Stimulated activated naive CD4-positive, alpha-beta T cell treated with Interleukin-2 at 50 U/mL for 16 hours (primary cell): ENCODE measurements at regions not wholly inside any gene's neighbourhood (a gene's known extent, or its start where the extent isn't known, plus 50 kb on each side); places are given as distances from the start of the nearest gene placed in this dataset.
"Not testable (repeated sequence)": the region's sequence is repeated elsewhere in the genome, so short reads cannot be mapped to it uniquely, and the experiment has no call there.

Source experiments
- DNase-seq: peaks from one replicate; lab custom pipeline; 2025; lab: John Stamatoyannopoulos, UW

GRCh38 chr2:126238251-126238650 lies 417.7 kb upstream of the GYPC start:
- no peak for DNase-seq

- no peak for DNase-seq
Measured at GRCh38 chr2:126239320-126239955, 416.5 kb upstream of the GYPC start.

- DNase-seq = no peak
Measured at GRCh38 chr2:126241001-126241400, 415.0 kb upstream of the GYPC start.

GRCh38 chr2:126241411-126241810 lies 414.5 kb upstream of the GYPC start:
- no peak for DNase-seq

- no peak for DNase-seq
Measured at GRCh38 chr2:126244937-126245336, 411.0 kb upstream of the GYPC start.

- DNase-seq = no peak
Measured at GRCh38 chr2:126253669-126254068, 402.3 kb upstream of the GYPC start.

GRCh38 chr2:126264625-126265024 lies 391.3 kb upstream of the GYPC start:
- no peak for DNase-seq

GRCh38 chr2:126269911-126270310 lies 386.0 kb upstream of the GYPC start:
- DNase-seq = no peak

GRCh38 chr2:126270587-126270986 lies 385.4 kb upstream of the GYPC start:
- no peak for DNase-seq

GRCh38 chr2:126272401-126272800 lies 383.6 kb upstream of the GYPC start:
- no peak for DNase-seq

- DNase-seq = no peak
Measured at GRCh38 chr2:126275098-126275497, 380.9 kb upstream of the GYPC start.

GRCh38 chr2:126276268-126276667 lies 379.7 kb upstream of the GYPC start:
- not testable (repeated sequence) for DNase-seq

GRCh38 chr2:126288362-126288761 lies 367.6 kb upstream of the GYPC start:
- no peak for DNase-seq

GRCh38 chr2:126293962-126294361 lies 362.0 kb upstream of the GYPC start:
- DNase-seq = not testable (repeated sequence)

- no peak for DNase-seq
Measured at GRCh38 chr2:126299469-126299976, 356.4 kb upstream of the GYPC start.

GRCh38 chr2:126300348-126300747 lies 355.6 kb upstream of the GYPC start:
- DNase-seq = no peak

- no peak for DNase-seq
Measured at GRCh38 chr2:126302043-126302442, 353.9 kb upstream of the GYPC start.

GRCh38 chr2:126303113-126303512 lies 352.8 kb upstream of the GYPC start:
- no peak for DNase-seq

GRCh38 chr2:126304154-126304553 lies 351.8 kb upstream of the GYPC start:
- no peak for DNase-seq

GRCh38 chr2:126306539-126306938 lies 349.4 kb upstream of the GYPC start:
- no peak for DNase-seq

GRCh38 chr2:126307740-126308139 lies 348.2 kb upstream of the GYPC start:
- DNase-seq = no peak

GRCh38 chr2:126309185-126309584 lies 346.8 kb upstream of the GYPC start:
- no peak for DNase-seq

- DNase-seq = no peak
Measured at GRCh38 chr2:126312579-126312978, 343.4 kb upstream of the GYPC start.

GRCh38 chr2:126315828-126316227 lies 340.1 kb upstream of the GYPC start:
- DNase-seq = no peak
